G401 (cell line): ENCODE measurements at regions not wholly inside any gene's neighbourhood (a gene's known extent, or its start where the extent isn't known, plus 50 kb on each side); places are given as distances from the start of the nearest gene placed in this dataset.

Source experiments
- DNase-seq: peaks from one replicate; pipeline ENCODE4 v3.0.0-alpha.2; 2015; ENCODE audit warnings: low spot score
- in situ Hi-C: cut with HindIII; loops from 2 replicates; pipeline ENCODE4 v1.10.0; 2016; ENCODE audit warnings: low sequenced_read_pairs, mixed read lengths

DNA sequence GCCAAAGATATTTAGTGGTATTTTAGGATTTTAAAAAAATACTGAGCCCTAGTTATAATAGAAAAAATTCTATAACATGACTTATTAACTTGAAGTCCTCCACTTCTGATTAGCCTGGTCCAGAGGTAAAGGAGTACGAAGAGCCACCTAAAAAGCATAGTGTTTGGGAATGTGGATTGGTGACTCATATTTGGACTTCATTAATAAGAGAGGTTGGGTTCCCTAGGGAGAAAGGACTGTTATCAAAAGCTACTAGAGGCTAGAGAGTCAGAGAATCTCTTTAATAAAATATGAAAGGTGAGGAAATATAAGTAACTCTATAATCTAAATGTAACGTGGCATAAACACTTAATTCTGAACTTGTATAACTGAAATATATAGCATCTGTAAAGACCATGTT lies 180.7 kb upstream of the TARS1 start:
- in situ Hi-C loops = no loop called here
- no peak for DNase-seq

DNA sequence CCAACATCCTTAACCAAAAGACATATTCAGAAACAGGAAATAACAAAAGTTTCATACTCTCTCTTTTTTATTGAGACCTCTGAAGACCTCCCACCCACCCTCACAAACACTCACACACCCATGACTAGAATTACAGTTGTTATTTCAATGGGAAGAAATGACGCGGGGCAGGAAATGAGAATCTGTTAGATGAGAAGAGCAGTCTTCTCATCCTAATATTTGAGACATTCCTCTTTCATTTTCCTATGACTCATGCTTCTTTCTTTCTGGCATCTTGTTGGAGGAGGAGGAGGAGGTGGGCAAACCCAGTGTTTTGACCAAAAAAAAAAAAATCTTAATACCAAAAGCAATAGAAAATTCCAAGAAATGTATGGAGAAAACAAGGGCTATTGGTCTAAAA lies 179.5 kb upstream of the TARS1 start:
- DNase-seq = no peak
- in situ Hi-C loops = no loop called here

DNA sequence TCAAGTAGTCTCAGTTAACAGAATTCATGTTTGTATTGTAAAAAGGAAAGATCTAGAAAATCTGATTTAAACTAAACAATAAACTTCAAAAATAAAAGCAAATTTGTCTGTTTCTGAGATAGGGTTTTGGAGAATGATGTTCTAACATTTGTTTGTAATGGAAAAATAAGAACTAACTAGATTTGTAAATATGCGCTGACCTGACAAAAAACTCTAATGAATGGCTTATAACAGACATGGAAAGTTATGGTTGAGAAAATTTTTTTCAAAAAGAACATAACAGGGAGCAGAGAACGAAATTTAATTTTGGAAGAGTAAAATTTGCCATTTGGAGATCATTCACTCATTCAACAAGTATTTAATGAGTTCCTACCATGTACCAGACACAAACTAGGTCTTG lies 179.0 kb upstream of the TARS1 start:
- in situ Hi-C loops = no loop called here
- DNase-seq = no peak

DNA sequence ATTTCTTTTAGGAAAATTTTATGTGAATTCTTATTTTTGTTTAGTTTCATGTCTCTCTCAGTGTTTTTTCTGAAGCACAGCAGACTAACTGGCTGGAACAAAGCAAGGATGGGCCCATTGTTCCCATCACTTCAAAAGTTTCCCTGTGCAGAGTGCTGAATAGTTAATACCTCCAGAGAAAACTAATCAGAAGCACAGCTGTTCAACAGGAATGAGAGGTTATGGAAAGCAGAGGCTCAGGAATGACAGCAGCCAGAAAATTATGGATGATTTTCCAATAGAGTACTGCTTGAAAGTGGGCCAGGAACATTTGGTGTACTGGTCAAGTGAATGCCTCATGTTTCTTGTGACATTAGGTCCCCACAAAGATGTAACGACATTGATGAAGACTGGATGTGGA lies 173.0 kb upstream of the TARS1 start:
- in situ Hi-C loops = no loop called here
- no peak for DNase-seq

DNA sequence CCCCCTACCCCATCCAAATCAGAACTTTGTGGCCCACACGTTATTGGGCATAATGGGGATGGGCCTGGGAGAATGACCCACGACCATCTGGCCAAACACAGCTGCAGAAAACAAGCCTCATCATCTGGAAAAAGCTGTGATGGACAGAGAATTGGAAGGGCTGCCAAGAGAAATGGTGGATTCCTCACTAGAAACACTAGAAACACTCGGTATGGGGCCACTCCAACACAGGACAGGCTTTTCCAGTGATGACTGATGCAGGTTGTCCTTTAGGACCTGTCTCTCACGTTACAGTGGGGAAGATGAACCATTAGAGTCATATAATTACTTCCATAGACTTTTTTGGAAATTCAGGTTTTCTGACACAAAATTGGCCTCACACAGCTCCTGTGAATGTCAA lies 172.4 kb upstream of the TARS1 start:
- no peak for DNase-seq
- in situ Hi-C loops = no loop called here

DNA sequence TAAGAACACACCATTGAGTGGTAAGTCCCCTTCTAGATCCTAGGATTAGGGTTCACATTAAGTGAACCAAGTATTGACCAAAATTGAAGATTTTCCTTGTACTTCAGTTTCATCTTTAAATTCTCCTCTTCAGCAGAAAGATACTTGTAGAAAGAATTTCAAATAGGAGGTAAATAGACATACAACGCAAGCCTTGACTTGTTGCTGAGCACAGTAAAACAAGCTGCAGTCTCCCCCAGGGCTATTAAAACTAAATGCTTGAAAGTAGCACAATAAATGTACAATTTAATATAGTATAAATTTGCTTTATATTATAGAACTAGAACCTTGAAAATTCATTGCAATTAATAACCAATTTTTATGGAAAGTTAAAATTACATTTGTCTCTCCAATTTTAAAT lies 170.1 kb upstream of the TARS1 start:
- in situ Hi-C loops = no loop called here
- DNase-seq = no peak

DNA sequence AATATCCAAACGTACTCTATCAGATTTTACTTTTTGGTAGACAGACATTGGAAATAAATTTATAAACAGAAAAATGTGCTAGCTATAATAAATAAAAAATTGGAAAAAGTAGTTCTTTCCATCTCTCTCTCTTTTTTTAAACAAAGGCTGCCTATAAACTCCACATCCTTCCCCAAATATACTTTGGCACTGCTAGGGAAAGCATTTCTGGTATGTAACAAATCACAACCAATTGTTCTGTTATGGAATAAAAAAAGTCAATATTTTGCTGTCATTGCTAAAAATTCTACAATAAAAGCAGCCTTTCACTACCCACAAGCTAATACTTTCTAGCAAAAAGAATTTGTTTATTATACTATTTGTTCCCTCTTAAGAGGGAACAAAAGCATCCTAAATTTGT lies 169.2 kb upstream of the TARS1 start:
- no peak for DNase-seq
- in situ Hi-C loops = no loop called here

DNA sequence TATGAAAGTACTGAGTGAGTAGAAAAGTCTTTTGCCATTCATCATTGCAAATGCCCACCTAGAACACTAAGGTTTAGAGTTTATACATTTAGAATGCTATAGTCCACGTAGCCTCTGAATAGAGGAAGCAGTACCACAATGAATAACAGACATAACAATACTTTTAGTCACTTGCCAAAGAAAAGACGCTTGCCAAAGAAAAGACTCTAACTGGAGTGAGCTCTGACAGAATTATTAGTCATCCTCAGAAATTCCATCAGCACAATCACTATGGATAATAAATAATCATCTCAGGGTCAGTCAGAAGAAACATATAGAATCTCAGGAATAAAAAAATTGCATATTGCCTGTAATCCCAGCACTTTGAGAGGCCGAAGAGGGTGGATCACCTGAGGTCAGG lies 168.5 kb upstream of the TARS1 start:
- in situ Hi-C loops = no loop called here
- no peak for DNase-seq

DNA sequence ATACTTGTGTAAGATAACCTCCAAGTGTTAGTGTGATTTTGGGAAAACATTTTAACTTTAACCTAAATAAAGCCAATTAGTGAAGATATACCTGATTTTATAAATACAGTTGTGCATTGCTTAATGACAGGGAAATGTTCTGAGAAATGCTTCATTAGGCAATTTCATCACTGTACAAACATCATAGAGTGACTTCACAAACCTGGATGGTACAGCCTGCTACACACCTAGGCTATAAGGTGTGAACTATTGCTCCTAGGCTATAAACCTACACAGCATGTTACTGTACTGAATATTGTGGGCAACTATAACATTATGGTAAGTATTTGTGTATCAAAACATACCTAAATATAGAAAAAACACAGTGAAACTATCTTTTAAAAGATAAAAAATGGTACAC lies 166.8 kb upstream of the TARS1 start:
- in situ Hi-C loops = no loop called here
- DNase-seq = no peak

DNA sequence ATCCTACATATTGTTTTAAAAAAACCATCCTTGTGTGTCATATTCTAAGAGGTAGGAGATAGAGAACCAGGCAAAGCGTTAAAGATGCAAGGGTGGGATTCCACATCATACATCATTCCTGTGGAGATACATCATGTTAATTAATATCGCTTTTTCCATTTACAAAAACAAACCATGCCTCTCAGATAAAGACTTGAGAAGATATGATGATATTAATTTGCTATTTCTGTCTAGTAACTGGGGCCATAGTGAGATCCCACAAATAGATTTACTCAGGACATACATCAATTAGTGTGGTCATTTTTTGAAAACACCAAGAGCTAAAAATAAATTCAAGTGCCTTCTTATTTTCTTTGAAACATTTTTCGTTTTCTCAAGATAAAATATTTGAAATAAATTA lies 165.4 kb upstream of the TARS1 start:
- DNase-seq = no peak
- in situ Hi-C loops = no loop called here

DNA sequence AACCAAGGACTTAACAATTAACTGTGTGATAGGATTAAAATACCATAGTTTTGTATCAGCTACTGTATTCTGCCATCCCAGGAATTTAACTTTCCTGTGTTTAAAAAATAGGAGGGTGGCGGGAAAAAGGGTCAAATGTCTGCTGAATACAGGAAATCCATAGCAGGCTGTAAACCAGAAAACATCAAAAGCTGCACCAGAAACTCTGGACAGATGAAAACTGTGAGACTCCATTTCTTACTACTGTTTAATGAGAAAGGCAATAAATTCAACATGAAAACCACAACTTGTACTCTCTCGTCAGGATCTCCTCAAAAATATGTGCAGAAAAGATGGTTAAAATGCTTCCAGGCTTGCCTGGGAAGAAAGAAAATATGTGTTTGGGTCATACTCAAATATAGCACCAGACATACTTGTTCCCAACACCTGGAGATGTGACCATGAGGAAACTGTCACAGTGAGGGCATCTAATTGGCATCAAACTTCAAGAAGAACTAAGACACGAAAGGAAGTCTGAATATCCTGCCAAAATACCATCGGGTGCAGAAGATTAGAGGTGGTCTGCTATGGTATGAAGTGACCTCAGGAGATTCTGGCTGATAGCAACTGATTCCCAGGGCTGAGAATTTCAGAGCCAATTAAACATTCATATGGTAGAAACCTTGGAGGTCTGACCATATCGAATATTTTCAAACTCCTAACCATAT lies 164.7 kb upstream of the TARS1 start:
- in situ Hi-C loops = no loop called here
- no peak for DNase-seq

DNA sequence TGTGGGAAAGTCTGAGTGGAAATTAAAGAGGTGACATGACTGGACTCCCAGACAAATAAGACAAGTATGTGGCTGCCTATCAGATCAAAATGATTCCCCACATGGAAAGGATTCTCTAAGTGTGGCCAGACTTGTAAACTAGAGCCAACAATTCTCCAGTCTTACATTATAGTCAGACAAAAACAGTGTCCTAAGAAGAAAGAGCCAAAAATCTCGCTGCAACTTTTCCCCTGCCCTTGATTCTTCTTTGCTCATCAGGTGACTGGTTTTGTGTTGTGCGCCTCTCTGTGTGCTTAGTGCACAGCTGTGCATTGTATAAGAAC lies 164.2 kb upstream of the TARS1 start:
- no peak for DNase-seq
- in situ Hi-C loops = no loop called here

DNA sequence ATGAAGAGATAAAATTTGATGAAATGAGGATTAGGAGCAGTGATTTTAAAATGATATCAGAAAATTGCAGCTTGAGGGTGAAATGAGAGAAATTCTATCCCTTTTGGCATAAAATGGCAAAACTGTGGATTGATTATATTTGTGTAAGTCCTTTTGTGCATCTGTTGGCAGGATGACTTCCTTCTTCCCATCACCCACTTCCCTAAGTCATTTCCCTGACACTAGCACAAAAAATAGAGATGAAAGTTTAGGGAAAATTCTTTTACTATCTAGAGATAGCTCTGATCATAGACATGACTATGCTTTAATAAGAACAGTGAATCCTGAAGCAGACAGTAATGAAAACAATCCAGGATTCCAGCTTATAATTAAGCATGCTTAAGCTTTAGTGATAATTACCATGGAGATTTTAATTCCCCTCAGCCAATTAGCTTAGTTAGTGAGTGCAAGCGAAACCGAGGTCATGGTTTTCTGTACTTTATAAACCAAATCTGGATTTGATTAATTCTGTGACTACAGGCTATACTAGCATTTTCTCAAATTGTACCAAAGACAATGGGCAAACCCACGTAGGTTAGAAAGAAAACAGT lies 163.6 kb upstream of the TARS1 start:
- no peak for DNase-seq
- in situ Hi-C loops = no loop called here

DNA sequence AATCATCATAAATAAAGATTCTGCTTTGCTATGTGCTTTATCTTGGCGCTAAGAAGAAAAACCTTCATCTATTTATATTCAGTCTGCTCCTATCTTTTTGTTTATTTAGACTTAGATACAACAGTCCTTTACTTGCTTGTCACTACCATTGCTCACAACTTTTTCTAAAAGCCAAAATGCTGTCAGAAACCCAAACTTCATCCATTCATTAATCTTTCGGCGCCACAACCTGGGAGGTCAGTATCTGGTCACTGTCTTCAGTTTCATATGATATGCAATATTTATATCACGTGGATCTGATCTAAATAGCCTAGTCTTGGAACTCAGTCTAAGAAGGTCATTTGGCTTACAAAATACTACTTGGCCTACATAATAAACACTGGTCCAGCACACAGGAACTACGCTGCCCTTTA lies 159.3 kb upstream of the TARS1 start:
- no peak for DNase-seq
- in situ Hi-C loops = no loop called here

DNA sequence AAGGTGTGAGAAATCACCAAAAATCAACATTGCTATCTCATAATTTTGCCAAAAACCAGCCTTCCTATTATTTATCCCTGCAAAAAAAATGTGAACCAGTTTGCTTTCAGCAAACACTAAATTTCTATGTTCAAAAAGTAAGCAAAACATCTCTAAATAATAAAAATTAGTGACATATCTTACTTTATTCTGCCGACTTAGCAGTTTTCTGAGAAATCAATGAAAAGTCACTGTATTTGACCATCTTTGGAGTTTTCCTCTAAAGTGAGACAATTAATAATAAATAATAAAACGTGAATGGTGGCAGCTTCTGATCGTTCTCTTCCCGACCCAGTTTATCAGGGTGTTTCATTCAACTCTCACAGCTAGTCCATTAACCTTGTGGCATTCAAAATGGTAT lies 158.6 kb upstream of the TARS1 start:
- in situ Hi-C loops = no loop called here
- no peak for DNase-seq

DNA sequence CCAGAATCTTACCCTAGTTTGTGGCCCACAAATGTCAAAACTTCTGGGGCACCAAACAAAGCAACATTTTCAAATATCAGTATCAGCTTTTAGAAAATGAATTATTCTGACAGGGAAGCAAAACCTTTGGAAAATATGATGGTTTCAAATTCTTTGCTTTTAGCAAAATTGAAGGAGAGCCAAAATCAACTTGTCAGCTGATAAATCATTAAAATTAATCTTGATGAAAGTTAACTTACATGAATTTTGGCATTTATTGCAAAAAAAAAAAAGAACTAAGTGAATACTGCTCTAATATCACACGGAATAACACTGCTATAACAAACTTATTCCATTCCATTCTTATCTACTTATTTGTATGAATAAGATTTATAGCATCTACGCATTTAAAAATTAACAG lies 158.1 kb upstream of the TARS1 start:
- DNase-seq = no peak
- in situ Hi-C loops = no loop called here

DNA sequence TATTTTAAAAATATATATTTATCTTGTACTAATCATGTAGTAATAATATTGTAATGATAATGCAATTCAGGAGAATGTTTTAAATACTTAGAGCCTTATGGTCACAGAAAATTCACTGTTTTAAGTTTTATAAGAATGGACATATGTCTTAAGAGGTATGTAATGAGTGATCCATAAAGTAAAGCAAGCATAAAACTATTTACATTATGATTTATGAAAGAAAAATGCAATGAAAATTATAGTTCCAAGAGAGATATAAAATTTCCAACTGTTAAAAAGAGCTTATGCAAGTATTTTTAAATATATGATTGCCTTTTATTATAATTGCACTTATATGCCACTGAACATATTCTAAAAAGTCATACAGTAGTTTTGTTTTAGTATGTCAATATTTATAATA lies 157.5 kb upstream of the TARS1 start:
- no peak for DNase-seq
- in situ Hi-C loops = no loop called here

DNA sequence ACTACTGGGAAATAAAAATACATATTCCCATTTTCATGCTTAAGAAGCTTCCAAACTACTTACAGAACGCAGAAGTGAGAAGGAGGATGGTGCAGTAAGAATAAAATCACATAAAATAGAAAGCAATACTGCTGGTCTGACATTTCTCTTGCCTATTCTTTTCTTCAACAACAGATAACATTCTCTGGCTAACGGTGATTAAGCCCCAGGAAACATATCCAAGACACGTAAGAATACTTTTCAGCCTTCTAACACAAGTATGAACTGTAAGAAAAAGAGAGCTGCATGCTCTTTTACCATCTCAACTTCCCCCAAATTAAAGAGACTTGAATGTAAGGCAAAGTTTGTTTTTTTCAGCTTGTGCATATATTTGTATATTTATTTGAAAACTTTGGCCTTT lies 156.1 kb upstream of the TARS1 start:
- no peak for DNase-seq
- in situ Hi-C loops = no loop called here

DNA sequence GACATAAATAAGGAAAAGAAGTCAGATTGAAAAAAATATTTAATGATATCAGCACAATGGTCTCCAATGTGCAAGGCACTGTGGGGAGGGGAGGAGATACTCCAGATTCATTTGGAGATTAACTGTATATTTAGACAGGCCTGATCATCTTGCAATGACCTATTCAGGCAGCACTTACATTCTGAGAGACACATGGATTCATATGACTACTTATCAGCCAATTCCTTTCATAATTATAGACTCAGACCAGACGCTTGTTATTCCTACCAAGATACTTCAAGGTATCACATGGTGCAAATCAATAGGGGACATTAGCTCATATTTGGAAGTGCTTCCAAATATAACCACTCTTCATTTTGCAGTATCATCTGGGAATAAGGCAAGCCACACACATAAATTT lies 153.5 kb upstream of the TARS1 start:
- DNase-seq = no peak
- in situ Hi-C loops = no loop called here

DNA sequence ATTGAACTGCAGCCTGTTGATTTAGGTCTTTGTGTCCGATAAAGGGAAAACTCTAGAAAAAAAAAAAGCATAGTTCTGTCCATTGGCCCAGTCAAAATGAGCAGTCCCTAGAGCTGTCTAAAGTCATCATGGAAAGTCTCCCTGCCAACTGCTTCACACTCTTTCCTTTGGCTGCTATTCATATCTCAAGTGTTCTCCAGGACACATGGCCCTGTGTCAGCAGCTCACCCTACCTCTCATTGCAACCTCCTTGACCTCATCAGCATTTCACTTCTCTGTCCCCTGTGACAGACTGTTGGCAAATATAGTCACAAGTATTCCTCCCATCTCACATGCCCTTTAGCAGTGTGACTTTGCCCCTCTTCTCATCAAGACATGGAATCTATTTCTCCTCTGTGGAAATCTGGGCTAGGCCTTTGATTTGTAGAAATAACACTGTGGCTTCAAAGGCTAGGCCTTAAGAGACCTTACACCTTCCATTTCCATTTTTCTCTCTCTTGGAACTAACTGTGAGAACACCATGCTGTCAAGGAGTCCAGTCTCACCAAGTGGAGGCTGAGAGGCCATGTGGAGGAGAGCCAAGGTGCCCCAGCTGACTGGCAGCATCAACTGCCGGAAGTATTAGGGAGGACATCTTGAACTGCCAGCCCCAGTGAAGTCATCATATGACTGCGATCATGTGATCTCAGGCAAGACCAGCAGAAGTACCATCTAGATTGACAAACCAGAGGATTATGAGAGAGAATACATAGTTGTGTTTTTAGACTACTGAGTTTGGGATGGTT lies 149.4 kb upstream of the TARS1 start:
- in situ Hi-C loops = no loop called here
- DNase-seq = no peak

DNA sequence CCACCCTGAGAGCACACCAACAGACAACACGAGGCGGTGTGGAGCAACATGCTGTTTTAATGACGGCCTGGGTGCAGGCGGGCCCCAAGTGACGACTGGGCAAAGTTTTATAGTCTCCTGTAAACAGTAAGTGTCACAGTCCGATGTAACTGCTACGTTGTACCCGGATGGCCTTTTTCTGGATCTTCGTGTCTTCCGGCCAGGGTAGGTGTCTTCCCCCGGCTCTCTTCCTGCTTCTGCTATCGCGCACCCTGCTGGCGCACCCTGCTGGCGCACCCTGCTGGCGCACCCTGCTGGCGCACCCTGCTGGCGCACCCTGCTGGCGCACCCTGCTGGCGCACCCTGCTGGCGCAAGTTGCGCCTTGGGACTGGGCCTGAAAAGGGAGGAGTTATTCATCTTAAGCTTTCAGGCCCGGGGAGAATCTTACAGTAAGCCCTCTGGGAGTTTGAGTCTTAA lies 143.0 kb upstream of the TARS1 start:
- no peak for DNase-seq
- in situ Hi-C loops = no loop called here
